ENCODE measurements at regions not wholly inside any gene's neighbourhood (a gene's known extent, or its start where the extent isn't known, plus 50 kb on each side); places are given as distances from the start of the nearest gene placed in this dataset.
"Not testable (repeated sequence)": the region's sequence is repeated elsewhere in the genome, so short reads cannot be mapped to it uniquely, and the experiment has no call there.

GRCh38 chr1:157460381-157460780 lies 91.9 kb downstream of the FCRL5 start:
- DNase-seq (ENCODE audit: insufficient read length, low spot score) (no peak), FAIRE-seq (no peak)

- no peak for FAIRE-seq
- no peak for DNase-seq (ENCODE audit: insufficient read length, low spot score)
Measured at GRCh38 chr1:157457279-157457678, 95.0 kb downstream of the FCRL5 start.

GRCh38 chr1:157455318-157455717 lies 97.0 kb downstream of the FCRL5 start:
- no peak for FAIRE-seq
- no peak for DNase-seq (ENCODE audit: insufficient read length, low spot score)

GRCh38 chr1:157450106-157450505 lies 102.2 kb downstream of the FCRL5 start:
- DNase-seq (ENCODE audit: insufficient read length, low spot score) = no peak
- no peak for FAIRE-seq

- DNase-seq (ENCODE audit: insufficient read length, low spot score) (no peak), FAIRE-seq (no peak)
Measured at GRCh38 chr1:157448636-157449035, 103.7 kb downstream of the FCRL5 start.

- FAIRE-seq = not testable (repeated sequence)
Measured at GRCh38 chr1:157446356-157446755, 106.0 kb downstream of the FCRL5 start.

DNA sequence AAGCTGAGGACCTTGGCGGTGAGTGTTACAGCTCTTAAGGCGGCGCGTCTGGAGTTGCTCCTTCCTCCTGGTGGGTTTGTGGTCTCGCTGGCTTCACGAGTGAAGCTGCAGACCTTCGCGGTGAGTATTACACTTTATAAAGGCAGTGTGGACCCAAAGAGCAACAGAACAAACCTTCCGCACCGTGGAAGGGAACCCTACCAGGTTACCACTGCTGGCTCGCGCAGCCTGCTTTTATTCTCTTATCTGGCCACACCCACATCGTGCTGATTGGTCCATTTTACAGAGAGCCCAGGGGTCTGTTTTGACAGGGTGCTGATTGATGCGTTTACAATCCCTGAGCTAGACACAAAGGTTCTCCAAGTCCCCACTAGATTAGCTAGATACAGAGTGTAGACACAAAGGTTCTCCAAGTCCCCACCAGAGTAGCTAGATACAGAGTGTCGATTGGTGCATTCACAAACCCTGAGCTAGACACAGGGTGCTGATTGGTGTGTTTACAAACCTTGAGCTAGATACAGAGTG lies 106.6 kb downstream of the FCRL5 start:
- not testable (repeated sequence) for FAIRE-seq

More at GRCh38 chr1:157446356-157446755, 106.0 kb downstream of the FCRL5 start:
- not testable (repeated sequence) for DNase-seq (ENCODE audit: insufficient read length, low spot score)

DNA sequence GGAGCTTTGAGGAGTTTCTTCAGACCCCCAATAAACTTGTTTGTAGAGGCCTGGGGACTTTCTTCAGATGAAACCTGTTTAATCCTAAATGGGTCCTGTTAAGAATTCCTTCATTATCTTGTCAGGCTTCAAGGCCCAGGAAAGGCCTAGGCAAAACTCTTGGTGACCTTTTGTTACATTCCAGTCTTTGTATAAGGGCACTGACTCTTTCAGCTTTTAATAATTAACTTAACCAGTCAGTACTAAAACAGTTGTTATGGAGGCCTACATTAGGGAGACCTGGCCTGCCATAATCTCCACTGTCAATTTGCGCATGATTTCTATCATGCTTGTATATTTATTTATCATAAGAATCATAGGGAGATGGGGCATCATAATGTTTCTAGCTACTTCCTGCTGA lies 110.2 kb downstream of the FCRL5 start:
- FAIRE-seq (no peak), DNase-seq (ENCODE audit: insufficient read length, low spot score) (no peak)

More for the DNA sequence above, 106.6 kb downstream of the FCRL5 start:
- DNase-seq (ENCODE audit: insufficient read length, low spot score) = not testable (repeated sequence)

- FAIRE-seq (no peak), DNase-seq (ENCODE audit: insufficient read length, low spot score) (no peak)
Measured at GRCh38 chr1:157439302-157439954, 112.9 kb downstream of the FCRL5 start.

GRCh38 chr1:157438613-157439012 lies 113.7 kb downstream of the FCRL5 start:
- FAIRE-seq (no peak), DNase-seq (ENCODE audit: insufficient read length, low spot score) (no peak)

GRCh38 chr1:157438146-157438545 lies 114.2 kb downstream of the FCRL5 start:
- DNase-seq (ENCODE audit: insufficient read length, low spot score) (no peak), FAIRE-seq (no peak)

GRCh38 chr1:157437296-157437695 lies 115.0 kb downstream of the FCRL5 start:
- no peak for FAIRE-seq
- DNase-seq (ENCODE audit: insufficient read length, low spot score) = no peak

- DNase-seq (ENCODE audit: insufficient read length, low spot score) = no peak
- no peak for FAIRE-seq
Measured at GRCh38 chr1:157431751-157432150, 120.6 kb downstream of the FCRL5 start.

GRCh38 chr1:157429601-157430240 lies 122.6 kb downstream of the FCRL5 start:
- DNase-seq (ENCODE audit: insufficient read length, low spot score) = no peak

DNA sequence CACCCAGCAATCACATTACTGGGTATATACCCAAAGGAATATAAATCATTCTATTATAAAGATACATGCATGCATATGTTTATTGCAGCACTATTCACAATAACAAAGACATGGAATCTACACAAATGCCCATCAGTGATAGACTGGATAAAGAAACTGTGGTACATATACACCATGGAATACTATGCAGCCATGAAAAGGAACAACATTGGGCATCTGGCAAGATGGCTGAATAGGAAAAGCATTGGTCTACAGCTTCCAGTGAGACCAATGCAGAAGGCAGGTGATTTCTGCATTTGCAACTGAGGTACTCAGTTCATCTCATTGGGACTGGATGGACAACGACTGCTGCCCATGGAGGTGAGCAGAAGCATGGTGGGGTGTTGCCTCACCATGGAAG lies 128.6 kb downstream of the FCRL5 start:
- FAIRE-seq; DNase-seq (ENCODE audit: insufficient read length, low spot score): not testable (repeated sequence)

More at GRCh38 chr1:157429601-157430240, 122.6 kb downstream of the FCRL5 start:
- FAIRE-seq = no peak

- FAIRE-seq (no peak), DNase-seq (ENCODE audit: insufficient read length, low spot score) (no peak)
Measured at GRCh38 chr1:157419845-157420542, 132.3 kb downstream of the FCRL5 start.

- FAIRE-seq (no peak), DNase-seq (ENCODE audit: insufficient read length, low spot score) (no peak)
Measured at GRCh38 chr1:157418659-157419058, 133.7 kb downstream of the FCRL5 start.

GRCh38 chr1:157418231-157418630 lies 134.1 kb downstream of the FCRL5 start:
- FAIRE-seq = no peak
- DNase-seq (ENCODE audit: insufficient read length, low spot score) = no peak

DNA sequence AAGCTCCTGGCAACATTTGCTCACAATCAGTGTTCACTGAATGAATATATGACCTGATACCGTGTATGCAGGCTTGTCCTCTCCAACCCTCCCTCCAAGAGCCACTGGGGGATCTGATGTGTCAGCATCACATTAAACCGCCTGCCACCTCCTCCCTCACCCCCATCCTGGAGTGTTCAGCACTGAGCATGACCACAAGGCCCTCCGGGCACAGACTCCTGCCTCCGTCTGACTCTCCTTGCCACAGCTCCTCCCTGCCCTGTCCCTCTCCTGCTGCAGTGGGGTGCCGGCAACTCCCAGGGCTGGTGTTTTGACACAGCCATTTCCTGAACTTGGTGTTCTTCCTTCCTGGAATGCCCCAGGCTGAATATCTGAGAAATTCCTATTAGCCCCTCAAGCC lies 136.7 kb downstream of the FCRL5 start:
- FAIRE-seq = no peak
- DNase-seq (ENCODE audit: insufficient read length, low spot score) = peak; percentile 8

- DNase-seq (ENCODE audit: insufficient read length, low spot score) (no peak), FAIRE-seq (no peak)
Measured at GRCh38 chr1:157412308-157412707, 140.0 kb downstream of the FCRL5 start.

GRCh38 chr1:157411769-157412168 lies 140.5 kb downstream of the FCRL5 start:
- DNase-seq (ENCODE audit: insufficient read length, low spot score) (no peak), FAIRE-seq (no peak)

Measured in HTR-8/SVneo (cell line).